ENCODE measurements at regions not wholly inside any gene's neighbourhood (a gene's known extent, or its start where the extent isn't known, plus 50 kb on each side); places are given as distances from the start of the nearest gene placed in this dataset.

DNA sequence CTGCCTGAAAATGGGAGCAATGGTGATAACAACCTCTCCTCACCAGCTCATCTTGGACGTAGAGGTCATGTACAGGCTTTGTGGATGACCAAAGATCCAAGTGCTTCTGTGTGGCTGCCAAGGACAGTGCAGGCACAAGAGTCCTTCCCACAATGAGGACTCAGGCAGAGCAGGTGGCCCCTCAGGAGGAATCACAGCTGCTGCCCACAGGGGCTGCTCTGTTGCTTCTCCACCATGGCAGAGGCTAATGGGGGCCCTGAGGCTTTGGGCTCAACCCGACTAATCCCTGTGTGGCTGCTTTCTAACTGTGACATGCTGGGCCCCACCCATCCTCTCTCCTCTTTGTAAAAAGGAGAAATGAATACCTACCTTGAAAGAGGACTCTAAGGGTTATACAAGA is 58.1 kb upstream of the MRPS22 start:
- TF ChIP-seq, protein P1, sequence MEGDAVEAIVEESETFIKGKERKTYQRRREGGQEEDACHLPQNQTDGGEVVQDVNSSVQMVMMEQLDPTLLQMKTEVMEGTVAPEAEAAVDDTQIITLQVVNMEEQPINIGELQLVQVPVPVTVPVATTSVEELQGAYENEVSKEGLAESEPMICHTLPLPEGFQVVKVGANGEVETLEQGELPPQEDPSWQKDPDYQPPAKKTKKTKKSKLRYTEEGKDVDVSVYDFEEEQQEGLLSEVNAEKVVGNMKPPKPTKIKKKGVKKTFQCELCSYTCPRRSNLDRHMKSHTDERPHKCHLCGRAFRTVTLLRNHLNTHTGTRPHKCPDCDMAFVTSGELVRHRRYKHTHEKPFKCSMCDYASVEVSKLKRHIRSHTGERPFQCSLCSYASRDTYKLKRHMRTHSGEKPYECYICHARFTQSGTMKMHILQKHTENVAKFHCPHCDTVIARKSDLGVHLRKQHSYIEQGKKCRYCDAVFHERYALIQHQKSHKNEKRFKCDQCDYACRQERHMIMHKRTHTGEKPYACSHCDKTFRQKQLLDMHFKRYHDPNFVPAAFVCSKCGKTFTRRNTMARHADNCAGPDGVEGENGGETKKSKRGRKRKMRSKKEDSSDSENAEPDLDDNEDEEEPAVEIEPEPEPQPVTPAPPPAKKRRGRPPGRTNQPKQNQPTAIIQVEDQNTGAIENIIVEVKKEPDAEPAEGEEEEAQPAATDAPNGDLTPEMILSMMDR (IDR thresholded peaks at IDR 0.05) = no peak
- Histone ChIP-seq H3K9me3 (ENCODE audit: control insufficient read depth, low read length) (no peaks in the 10 kb centered on the region), H3K79me2 (no peaks in the 10 kb centered on the region), H3K4me3 (ENCODE audit: low read depth, low read length) (no peak overlapping the region), H3K4me1 (peaks cover 15% of the 10 kb centered on the region), H2AFZ (no peak overlapping the region), H3K9ac (no peak overlapping the region), H3K4me2 (ENCODE audit: low read length) (no peak overlapping the region), H3K27me3 (ENCODE audit: control insufficient read depth, insufficient read depth, low read length) (no peaks in the 10 kb centered on the region), H3K27ac (no peak overlapping the region), H3K36me3 (ENCODE audit: control insufficient read depth, insufficient read depth, low read length) (no peaks in the 10 kb centered on the region)

DNA sequence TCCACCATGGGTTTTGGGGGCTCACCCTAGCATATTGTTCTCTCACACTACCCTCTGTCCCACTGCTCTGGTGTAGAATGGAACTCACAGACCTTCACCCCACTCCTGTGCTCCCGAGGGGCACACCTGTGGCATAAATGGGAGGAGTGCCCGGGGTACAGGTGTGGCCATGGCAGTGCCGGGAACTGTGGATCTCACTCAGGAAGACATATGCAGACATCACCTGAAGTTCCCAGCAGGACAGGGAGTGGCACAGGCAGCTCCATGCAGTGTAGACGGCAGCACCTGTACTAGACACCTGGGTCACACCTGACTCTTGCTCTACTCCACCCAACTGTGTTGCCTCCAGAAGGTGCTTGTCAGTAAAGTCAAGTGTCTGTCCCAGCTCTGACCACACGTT is 57.6 kb upstream of the MRPS22 start:
- H3K4me2 ChIP-seq (ENCODE audit: low read length) = no peak overlapping the region
- no peak overlapping the region for H2AFZ ChIP-seq
- no peaks in the 10 kb centered on the region for H3K79me2 ChIP-seq
- no peak overlapping the region for H3K4me3 ChIP-seq (ENCODE audit: low read depth, low read length)
- H3K4me1 ChIP-seq = peaks cover 15% of the 10 kb centered on the region
- H3K36me3 ChIP-seq (ENCODE audit: control insufficient read depth, insufficient read depth, low read length) = no peaks in the 10 kb centered on the region
- no peak overlapping the region for H3K9ac ChIP-seq
- no peak overlapping the region for H3K27ac ChIP-seq
- H3K27me3 ChIP-seq (ENCODE audit: control insufficient read depth, insufficient read depth, low read length) = no peaks in the 10 kb centered on the region
- H3K9me3 ChIP-seq (ENCODE audit: control insufficient read depth, low read length) = no peaks in the 10 kb centered on the region
- TF ChIP-seq, protein P1 (IDR thresholded peaks at IDR 0.05) = no peak

DNA sequence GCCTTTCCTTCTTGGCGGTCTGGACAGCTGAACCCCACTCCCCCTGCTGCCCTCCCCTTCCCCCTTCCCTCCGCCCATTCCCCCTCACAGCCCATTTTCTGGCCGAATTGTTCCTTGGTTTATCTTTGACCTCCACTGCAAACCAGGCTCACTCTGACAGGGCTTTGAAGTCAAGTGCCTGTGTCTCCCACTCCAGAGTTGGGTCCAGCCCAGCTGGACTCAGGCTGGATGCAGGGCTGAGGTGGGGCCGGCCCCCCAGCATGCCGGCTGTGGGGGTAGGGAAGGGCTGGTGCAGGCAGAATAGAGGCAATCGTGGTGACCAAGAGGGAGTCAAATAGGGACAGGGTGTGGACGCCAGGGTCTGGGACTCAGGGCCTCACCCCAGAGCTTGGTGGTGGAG is 57.0 kb upstream of the MRPS22 start:
- Histone ChIP-seq H3K4me1 (peaks cover 15% of the 10 kb centered on the region), H2AFZ (no peak overlapping the region), H3K4me2 (ENCODE audit: low read length) (no peak overlapping the region), H3K27ac (no peak overlapping the region), H3K4me3 (ENCODE audit: low read depth, low read length) (no peak overlapping the region), H3K36me3 (ENCODE audit: control insufficient read depth, insufficient read depth, low read length) (no peaks in the 10 kb centered on the region), H3K27me3 (ENCODE audit: control insufficient read depth, insufficient read depth, low read length) (no peaks in the 10 kb centered on the region), H3K9ac (no peak overlapping the region), H3K79me2 (no peaks in the 10 kb centered on the region), H3K9me3 (ENCODE audit: control insufficient read depth, low read length) (no peaks in the 10 kb centered on the region)
- TF ChIP-seq, protein P1 (IDR thresholded peaks at IDR 0.05) = no peak

DNA sequence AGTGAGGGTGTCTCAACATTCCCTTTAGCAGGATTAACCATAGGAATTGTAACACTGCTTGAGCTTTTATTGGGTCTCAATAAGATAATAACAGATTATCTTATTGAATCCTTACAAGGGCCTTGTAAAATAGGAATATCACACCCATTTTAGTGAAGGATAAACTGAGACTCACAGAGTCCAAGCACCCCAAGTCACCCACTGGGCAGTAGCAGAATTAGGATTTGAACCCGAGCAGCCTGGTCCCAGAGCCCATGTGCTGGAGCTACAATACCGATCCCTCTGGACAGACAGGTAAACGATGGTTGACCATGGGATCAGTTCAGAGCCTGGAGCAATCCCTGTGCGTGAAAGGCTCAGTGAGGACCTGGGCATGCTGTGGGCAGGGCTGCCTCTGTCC is 56.3 kb upstream of the MRPS22 start:
- Histone ChIP-seq H3K4me2 (ENCODE audit: low read length) (no peak overlapping the region), H3K36me3 (ENCODE audit: control insufficient read depth, insufficient read depth, low read length) (no peaks in the 10 kb centered on the region), H3K9ac (no peak overlapping the region), H2AFZ (peak overlapping the region; percentile 71), H3K4me1 (peaks cover 15% of the 10 kb centered on the region), H3K4me3 (ENCODE audit: low read depth, low read length) (no peak overlapping the region), H3K9me3 (ENCODE audit: control insufficient read depth, low read length) (no peaks in the 10 kb centered on the region), H3K27ac (peak overlapping the region; percentile 6), H3K27me3 (ENCODE audit: control insufficient read depth, insufficient read depth, low read length) (no peaks in the 10 kb centered on the region), H3K79me2 (no peaks in the 10 kb centered on the region)
- TF ChIP-seq, protein P1 (IDR thresholded peaks at IDR 0.05) = no peak

DNA sequence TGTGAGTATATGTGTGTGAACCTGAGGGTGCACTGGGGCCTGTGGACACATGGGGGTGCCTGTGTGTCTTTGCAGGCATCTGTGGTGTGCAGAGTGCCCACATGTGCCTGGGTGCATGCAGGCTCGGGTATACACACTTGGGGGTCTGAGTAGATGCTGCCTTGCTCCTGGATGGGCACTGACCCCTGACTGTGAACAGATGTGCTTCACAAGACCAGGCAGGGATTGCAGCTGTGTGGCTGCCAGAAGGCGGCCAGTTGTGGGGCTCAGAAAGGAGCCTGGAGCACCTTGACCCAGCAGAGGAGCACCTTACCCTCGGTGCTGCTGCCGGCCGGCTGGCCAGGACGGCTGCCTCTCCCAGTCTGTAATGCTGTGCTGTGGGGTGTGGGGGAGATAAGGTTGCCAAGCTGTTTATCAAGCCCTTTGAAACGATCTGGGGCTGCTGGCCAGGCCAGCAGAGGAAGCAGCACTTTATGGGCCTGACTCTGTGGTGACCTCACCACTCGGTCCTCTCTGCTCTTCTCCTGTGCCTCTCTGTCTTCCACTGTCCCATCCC is 55.5 kb upstream of the MRPS22 start:
- no peak overlapping the region for H3K9ac ChIP-seq
- no peak overlapping the region for H3K4me3 ChIP-seq (ENCODE audit: low read depth, low read length)
- H3K9me3 ChIP-seq (ENCODE audit: control insufficient read depth, low read length) = no peaks in the 10 kb centered on the region
- no peaks in the 10 kb centered on the region for H3K36me3 ChIP-seq (ENCODE audit: control insufficient read depth, insufficient read depth, low read length)
- no peaks in the 10 kb centered on the region for H3K27me3 ChIP-seq (ENCODE audit: control insufficient read depth, insufficient read depth, low read length)
- H3K79me2 ChIP-seq = no peaks in the 10 kb centered on the region
- peak overlapping the region; percentile 71 for H2AFZ ChIP-seq
- H3K4me2 ChIP-seq (ENCODE audit: low read length) = no peak overlapping the region
- TF ChIP-seq, protein P1 (IDR thresholded peaks at IDR 0.05) = no peak
- peaks cover 15% of the 10 kb centered on the region for H3K4me1 ChIP-seq
- no peak overlapping the region for H3K27ac ChIP-seq

All from parathyroid adenoma (tissue), 2 donors.